ENCODE measurements at regions not wholly inside any gene's neighbourhood (a gene's known extent, or its start where the extent isn't known, plus 50 kb on each side); places are given as distances from the start of the nearest gene placed in this dataset.

DNA sequence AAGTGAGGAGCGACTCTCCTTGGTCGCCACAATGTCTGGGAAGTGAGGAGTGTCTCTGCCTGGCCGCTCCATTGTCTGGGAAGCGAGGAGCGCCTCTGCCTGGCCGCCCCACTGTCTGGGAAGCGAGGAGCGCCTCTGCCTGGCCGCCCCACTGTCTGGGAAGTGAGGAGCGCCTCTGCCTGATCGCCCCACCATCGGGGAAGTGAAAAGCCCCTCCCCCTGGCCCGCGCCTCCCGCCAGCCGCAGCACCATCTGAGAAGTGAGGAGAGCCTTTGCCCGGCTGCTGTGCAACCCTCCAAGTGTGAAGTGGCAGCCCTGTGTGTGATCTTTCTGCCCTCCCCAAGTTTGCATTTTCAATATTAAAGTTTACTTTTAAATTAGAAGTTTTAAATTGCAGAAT, 95.0 kb upstream of the PPP2R5A start:
- DNase-seq (ENCODE audit: low read depth): no peak

DNA sequence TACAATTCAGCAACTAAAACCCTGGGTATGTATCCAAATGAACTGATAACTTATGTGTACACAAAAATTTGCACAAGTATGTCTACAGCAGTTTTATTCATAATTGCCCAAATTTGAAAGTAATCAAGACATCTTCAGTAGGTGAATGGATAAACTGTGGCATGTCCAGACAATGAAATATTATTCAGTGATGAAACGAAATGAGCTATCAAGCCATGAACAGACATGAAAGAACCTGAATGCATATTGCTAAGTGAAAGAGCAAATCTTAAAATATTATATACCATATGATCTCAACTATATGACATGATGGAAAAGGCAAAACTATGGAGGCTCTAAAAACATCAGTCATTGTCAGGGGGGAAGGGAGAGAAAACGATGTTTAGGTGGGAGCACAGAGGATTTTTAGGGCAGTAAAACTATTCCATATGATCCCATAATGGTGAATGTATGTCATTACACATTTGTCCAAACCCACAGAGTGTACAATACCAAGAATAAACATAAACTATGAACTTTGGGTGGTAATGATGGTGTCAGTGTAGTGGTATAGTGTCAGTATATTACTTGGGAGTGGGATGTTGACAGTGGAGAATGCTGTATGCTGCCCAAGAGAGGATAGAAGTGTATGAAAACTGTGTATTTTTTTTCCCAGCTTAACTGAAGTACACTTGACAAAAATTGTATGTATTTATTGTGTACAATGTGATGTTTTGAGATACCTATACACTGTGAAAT, 92.8 kb upstream of the PPP2R5A start:
- DNase-seq (ENCODE audit: low read depth): no peak

DNA sequence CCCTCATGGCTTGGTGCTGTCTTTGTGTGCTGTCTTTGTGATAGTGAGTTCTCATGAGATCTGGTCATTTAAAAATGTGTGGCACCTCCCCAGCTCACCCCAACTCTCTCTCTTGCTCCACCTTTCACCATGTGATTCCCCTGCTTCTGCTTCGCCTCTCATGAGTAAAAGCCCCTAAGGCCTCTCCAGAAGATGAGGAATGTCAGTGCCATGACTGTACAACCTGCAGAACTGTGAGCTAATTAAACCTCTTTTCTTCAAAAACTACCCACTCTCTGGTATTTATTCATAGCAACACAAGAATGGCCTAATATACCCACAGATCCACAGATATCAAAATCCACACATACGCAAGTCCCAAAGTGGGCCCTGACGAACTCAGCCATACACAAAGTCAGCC, 88.9 kb upstream of the PPP2R5A start:
- no peak for DNase-seq (ENCODE audit: low read depth)

DNA sequence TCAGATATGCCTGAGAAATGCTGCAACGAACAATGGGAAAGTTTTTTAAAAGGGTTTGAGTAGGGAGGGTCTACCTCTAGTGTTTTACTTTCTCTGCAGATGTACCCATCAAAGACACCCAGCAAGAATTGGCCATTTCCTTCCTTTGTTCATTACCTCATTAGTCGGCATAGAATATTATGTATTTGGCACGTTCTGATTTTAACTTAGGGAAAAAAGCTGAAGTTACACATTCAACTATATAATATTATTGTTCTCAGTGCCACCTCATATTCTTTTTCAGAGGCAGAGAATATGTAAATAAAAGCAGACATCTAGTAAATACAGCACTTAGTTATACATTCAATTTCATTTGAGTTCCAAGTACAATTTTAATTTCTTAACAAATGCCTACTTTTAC, 83.7 kb upstream of the PPP2R5A start:
- DNase-seq (ENCODE audit: low read depth): no peak

DNA sequence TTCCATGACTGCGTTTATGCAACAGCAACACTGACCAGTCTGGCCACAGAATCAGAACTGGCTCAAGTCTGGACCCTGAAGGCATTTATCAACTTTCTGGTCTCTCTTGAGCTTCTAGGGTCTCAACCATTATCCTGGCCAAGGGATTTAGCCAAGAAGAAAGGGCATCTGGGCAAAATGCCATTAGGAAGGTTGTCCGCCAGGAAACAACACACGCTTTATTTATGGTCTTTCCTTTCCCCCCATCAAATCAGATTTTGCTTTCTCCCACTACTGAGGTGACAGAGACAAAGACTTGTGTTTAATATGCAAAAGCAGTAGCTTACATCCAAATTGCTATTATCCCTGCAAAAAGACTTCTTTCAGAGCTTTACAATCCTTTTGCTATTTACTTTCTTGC, 81.6 kb upstream of the PPP2R5A start:
- no peak for DNase-seq (ENCODE audit: low read depth)

DNA sequence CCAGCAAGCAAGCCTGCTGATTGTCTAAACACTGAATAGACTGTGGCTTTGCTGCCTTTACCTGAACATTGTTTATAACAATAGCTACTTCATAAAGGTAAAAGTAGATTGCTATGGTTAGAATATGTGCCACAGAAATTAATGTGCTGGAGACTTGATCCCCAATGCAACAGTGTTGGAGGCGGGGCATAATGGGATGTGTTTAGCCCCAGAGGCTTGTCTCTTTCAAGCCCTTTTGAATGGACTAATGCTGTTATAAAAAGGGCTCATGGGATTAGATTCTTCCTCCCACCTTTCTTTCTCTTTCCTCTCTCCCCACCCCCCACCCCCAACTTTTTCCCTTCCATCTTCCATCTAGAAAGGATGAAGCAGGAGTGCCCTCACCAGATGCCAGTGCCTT, 80.2 kb upstream of the PPP2R5A start:
- DNase-seq (ENCODE audit: low read depth): no peak

DNA sequence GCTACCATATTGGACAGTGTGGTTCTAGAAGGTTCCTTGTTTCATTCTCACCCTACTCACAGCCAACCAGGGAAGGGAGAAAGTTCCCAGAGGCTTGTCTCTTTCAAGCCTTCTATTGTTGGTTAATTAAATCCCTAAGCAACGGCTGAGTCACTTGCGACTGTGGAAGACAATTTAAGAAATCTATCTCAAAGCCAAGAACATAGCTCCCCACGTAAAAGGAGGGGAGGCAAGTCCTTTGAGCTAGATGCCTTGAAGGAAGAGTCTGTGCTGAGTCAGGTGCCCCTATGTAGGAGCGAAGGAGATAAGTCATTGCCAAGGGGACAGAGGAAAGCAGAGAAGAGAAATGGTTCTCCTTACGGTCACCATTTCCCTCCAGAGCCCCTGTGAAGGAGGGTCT, 79.4 kb upstream of the PPP2R5A start:
- DNase-seq (ENCODE audit: low read depth): peak; percentile 18

DNA sequence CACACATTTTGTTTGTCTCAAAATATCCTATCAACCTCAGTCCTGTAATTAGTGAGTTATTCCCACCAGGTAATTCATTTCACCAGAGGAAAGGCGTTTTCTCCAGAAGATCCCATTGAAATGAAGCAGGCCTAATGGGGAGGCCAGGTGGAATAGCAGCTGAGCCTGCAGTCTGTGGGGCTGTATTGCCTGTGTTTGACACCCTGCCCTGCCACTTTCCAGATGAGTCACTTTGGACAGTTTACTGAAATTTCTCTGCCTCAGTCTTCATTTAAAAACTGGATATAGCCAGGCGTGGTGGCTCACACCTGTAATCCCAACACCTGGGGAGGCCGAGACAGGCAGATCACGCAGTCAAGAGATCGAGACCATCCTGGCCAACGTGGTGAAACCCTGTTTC, 78.1 kb upstream of the PPP2R5A start:
- no peak for DNase-seq (ENCODE audit: low read depth)

DNA sequence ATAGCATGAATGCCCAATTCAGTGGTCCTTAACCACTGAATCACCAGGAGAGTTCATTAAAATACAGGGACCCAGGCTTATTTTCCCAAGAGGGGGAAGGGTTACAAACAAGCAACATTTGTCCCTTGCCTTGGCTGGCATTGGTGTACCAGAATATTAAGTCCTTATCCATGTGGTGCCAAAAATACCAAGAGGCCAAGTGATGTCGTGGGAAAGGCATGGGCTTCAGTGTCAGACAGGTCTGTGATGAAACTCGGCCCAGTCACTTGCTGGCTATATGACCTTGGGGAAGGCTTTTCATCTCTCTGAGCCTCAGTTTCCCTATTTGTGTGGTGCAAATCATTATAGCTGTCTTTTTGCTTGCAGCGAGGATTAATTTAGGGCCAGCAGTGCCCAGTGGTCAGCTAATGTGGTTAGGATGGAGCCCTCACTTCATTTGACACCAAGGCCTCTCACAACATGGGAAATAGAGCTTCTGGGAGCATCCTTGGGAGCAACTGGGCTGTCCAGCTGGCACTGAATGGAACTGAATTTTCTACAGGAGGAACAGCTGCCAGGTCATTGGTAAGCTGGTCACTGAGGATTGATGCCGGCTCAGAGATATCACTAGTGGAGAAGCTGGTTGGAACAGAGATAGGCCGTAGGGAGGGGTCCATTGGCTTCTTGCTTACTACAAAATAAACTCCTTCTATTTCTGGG, 77.2 kb upstream of the PPP2R5A start:
- DNase-seq (ENCODE audit: low read depth): no peak

DNA sequence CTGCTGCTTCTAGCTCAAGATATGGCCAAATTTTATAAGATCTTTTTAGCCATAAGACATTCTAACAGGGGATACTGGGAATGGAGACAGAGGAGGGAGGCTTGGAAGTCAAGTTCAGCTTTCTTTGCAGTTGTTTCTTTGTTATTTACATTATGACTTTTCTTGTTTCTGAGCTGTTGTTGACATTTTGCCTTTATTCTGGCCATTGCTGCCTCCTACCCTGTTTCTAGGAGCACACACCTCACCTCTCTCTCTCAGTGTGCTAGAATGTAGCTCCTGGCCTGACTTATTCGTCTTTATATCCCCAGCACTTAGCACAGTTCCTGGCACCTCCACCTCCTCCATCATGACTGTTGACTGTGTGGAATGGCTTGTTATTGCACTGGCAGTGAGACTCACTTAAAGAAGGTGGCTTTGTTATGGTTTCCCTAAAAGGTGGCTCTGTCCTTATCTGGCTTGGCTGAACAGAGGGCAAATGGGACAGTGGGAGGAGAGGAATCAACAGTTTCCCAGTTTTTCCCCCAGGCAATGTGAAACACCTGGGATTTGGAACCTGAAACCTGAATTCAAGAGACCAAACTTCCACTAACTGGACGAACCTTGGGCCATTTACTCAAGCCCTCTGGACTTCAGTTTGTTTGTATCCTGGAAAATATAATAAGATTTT, 76.1 kb upstream of the PPP2R5A start:
- no peak for DNase-seq (ENCODE audit: low read depth)

DNA sequence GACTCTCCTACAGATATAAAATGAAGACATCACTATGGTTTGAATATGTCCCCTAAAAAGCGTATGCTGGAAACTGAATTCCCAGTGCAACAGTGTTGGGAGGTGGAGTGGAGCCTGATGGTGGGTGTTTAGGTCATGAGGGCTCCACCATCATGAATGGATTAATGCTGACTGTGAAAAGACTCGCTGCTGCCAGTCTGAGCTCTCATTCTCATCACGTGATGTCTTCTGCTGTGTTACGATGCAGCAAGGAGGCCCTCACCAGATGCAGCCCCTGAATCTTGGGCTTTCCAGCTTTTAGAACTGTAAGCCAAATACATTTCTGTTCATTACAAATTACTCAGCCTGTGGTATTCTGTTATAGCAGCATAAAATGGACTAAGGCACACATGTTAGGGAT, 73.8 kb upstream of the PPP2R5A start:
- DNase-seq (ENCODE audit: low read depth): no peak

DNA sequence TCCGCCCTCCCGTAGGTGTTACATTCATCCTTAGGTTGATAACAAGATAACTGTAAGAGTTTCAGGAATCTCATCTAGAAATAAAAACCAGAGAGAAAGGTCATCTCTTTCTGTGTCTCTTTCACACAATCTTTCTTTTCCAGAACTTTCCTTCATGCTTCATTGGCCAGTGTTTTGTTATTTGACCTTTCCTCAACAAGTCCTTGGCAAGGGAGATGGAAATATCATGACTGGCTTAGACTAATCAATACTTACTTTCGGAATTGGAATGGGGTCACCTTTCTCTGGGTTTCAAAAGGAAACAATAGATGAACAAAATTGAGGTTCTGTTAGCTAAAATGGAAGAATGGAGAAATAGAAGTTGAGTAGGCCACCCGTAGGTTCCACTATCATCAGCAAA, 72.9 kb upstream of the PPP2R5A start:
- DNase-seq (ENCODE audit: low read depth): no peak

DNA sequence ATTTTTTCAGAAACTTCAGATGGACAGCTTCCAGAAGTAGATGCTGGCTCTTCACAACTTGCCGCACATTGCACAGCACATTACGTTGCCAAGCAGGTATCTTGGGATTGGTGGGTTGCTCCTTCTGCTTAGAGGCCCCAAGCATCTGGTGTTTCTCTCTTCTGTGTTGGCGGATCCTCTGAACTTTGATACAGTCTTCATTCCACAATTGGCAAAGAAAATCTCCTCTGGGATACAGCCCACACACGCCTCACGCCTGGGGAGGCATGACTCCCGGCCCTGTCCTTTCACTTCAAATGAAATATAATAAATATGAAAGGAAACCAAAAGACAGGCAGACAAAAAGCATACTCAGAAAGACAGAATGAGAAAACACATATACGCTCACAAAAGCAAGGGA, 72.3 kb upstream of the PPP2R5A start:
- DNase-seq (ENCODE audit: low read depth): no peak

DNA sequence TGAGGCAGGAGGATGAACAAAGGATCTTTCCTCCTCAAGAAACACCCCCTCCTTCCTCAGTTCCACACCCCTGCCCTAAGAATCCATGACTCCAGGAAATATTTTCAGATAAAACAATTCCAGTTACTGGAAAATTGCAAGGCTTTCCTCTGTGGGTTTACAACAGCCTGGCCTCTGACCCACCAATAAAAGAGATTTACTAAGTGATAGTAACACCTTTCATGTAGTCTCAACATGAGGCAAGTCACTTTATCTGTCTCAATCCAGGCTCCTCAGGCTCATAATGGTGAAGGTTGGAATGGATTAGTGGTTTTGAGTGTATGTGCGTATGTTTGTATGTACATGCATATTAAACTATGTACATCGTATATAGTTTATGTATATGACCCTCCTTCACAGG, 71.4 kb upstream of the PPP2R5A start:
- DNase-seq (ENCODE audit: low read depth): no peak

DNA sequence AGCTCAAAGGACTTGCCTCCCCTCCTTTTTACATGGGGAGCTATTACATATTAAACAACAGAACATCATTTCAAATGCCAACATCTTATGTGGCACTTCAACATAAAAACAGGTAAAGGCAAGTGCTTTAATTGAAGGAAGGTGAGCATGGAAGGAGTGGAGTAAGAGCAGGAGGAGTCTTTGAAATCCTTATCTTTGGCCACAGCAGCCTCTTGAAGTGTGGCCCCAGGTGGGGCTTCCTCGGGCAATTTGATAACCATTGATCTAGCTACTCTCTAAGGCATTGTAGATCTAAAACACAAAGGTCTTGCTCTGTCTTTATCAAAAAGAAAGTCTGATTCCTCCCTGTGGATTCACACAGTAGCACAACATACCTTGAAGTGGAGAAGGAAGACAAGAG, 70.9 kb upstream of the PPP2R5A start:
- DNase-seq (ENCODE audit: low read depth): no peak

DNA sequence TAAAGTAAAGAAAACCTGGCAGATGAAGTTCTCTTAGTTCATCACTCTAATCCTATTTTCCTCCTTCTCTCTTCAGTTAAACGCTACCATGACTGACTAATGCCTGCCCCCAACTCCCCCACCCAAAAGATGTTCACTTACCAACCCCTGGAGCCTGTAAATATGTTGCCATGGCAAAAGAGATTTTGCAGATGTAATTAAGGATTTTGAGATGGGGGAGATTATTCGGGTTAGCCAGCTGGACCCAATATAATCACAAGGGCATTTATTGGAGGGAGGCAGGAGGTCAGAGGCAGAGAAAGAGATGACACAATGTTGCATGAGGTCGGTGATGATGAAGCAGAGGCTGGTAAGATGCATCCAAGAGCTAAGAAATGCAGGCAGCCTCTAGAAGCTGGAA, 69.3 kb upstream of the PPP2R5A start:
- DNase-seq (ENCODE audit: low read depth): no peak

DNA sequence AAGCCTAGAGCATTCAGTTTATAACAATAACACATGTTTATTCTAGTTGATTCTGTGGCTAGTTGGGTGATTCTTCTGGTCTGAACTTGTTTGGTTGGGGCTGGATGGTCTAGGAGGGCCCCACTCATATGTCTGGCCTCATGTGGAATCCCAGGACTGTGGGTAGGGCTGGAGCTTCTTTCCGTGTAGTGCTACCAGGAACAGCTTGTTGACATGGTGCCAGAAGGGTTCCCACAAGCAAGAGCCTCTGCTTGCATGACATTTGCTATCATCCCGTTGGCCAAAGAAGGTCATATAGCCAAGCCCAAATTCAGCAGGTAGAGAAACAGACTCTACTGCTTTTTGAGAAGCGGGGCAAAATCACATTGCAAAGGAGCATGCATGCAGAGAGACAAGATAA, 67.6 kb upstream of the PPP2R5A start:
- DNase-seq (ENCODE audit: low read depth): no peak

DNA sequence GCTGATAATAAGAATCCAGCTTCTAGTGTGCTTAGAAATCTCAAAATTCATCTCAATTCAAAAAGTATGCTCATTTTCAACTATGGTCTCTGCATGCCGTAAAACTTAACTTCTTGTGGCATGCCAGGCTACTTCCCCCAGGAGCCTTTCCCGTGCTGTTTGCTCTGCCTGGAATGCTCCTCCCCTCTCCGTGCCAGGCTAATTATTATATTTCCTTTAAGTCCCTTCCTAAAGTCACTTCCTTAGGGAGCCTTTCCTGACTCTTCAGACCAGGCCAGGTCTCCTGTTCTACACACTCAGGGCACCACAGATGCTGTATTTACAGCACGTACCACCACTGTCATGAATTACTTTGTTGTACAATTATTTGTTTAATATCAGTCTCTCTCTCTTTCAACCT, 67.1 kb upstream of the PPP2R5A start:
- DNase-seq (ENCODE audit: low read depth): no peak

DNA sequence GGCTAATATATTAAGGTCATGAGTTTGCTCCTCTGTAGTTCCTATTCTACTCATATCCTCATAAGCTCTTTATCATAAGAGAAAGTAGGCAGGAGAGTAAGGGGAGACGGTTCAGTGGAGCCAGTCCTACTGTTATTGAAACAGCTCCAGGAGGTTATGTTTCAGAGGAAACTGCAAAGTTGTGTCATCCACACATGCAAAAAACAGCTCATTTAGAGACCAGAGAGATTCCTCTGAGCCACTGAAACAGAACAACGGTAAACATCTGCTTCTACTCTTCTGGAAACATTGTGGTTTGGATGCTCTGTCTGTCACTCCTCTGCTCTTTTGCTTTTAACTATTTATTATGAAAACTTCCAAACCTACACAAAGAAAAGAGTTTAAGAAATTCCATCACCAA, 66.3 kb upstream of the PPP2R5A start:
- DNase-seq (ENCODE audit: low read depth): peak; percentile 76

DNA sequence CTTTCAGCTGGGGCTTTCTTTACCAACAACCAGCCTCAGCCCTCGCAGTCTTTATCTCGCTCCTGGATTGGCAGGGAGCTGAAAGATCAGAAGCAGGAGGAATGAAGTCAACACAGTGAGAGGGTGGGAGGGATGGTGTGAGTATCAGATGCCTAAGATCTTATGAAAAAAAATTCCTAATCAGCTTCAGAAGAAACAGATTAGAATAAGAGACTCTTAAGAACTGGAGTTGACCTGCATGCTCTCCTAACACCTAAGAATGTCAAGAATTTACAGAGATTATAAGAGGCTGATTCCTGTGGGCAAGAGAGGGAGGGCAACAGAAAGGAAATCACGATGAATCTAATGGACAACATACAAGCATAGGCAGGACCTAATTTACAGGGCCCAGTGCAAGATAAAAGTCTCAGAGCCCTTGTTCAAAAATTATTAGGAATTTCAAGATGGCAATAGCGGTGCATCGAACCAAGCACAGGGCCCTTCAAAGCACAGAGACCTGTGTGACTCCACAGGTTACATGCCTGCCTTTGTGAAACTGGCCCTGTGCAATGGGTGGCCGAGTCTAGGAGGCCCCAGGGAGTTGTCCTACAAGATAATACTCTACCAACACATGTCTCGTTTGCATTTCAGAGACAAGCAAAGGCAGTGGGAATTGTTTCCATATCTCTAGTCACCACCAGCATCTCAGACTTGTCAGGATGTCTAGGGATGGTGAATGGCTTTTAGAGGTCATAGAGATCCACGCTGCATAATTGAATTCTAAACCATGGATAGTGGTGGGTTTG, 65.3 kb upstream of the PPP2R5A start:
- DNase-seq (ENCODE audit: low read depth): no peak

DNA sequence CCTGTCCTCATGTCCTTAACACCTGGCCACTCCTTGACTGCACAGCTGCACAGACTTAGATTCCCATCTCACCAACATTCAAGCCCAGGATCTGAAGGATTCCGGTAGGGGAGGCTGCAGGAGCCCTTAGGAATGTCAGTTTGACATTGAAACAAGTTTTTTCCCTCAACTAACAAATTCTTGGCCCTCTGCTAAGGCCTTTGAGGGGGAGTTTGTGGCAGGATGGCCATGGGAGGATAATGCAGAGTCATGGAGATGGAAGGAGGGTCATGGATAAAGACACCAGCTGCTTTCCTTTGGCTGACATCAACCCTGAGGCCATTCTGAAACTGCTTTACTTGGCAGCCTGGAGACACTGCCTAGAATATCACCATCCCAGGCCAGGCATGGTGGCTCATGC, 63.4 kb upstream of the PPP2R5A start:
- DNase-seq (ENCODE audit: low read depth): no peak

DNA sequence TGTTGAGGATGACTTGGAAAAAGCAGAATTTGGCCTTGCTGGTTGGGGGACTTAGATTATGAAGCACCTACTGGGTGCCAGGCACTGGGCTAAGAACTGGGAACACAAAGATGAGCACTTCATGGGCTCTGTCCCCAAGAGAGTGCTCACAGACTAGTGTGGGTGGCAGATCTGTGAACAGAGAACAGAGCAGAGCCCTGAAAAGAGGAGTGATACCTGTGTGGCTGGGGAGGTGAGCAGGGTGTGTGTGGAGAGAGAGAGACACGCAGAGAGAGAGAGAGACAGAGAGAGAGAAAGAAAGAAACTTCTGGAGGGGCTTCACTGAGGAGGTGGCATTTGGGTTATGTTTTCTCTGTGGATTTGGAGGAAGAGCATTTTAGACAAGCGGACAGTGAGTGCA, 61.1 kb upstream of the PPP2R5A start:
- DNase-seq (ENCODE audit: low read depth): no peak

DNA sequence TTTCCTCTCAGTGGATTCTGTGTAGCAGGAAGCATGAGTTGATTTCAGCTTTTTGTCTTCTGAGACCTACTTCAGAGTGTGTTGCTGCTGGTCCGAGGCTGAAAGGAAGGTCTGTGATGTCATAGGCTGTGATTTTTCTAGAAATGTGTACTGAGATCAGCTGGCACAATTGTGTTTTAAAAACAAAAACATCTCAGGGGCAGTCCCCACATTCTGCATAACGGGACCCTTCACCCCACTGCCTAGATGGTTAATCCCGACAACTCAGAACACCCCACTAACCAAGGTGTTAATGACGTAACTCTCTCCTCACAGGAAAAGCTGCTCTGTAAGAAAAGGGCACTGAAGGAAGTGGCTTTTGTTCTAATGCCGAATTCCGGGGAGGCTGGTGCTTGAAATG, 59.8 kb upstream of the PPP2R5A start:
- no peak for DNase-seq (ENCODE audit: low read depth)
